Endothelial cell of umbilical vein (primary cell): ENCODE measurements at regions not wholly inside any gene's neighbourhood (a gene's known extent, or its start where the extent isn't known, plus 50 kb on each side); places are given as distances from the start of the nearest gene placed in this dataset.

Experiments used
- BruUV-seq: library from RNA; stranded (reverse); fragments of 400-500 nt; replicated peaks from 2 replicates; lab custom pipeline; 2021; lab: Mats Ljungman, UMichigan
- CTCF ChIA-PET: fragments of 300-600, 350-600 bp; sonication (Branson Sonifier 250); formaldehyde crosslinking; loops from one replicate; lab custom pipeline; 2021; ENCODE audit warnings: antibody characterized with exemption, inconsistent platforms; lab: Charles Lee
- POLR2A ChIA-PET: fragments of 300-600, 350-600 bp; sonication (Branson Sonifier 250); formaldehyde crosslinking; loops from one replicate; lab custom pipeline; 2021; ENCODE audit warnings: antibody characterized with exemption, inconsistent platforms; lab: Charles Lee
- DNase-seq: peaks from one replicate; pipeline ENCODE4 v3.0.0-alpha.2; 2011; ENCODE audit warnings: low read depth, low spot score
- FAIRE-seq: peaks from 2 replicates; lab custom pipeline; 2011; peaks lifted over from hg19 to GRCh38; lab: Jason Lieb, UNC
- H2AFZ ChIP-seq: 2 replicates; pipeline ENCODE4 v1.6.0; 2012; ENCODE audit warnings: low read depth, low read length, control low read depth, inconsistent platforms
- H3K27ac ChIP-seq: 2 replicates; pipeline ENCODE4 v1.5.1; 2011; ENCODE audit warnings: low read depth, mild to moderate bottlenecking, control low read depth, low read length, moderate library complexity; ENCODE audit not compliant: insufficient read depth
- H3K27me3 ChIP-seq, 2 experiments: 2 replicates each; pipeline versions ENCODE4 v1.6.0 to v1.6.1; 2011; ENCODE audit warnings: low read length in 2 of 2, mixed read lengths in 1 of 2; ENCODE audit not compliant: control insufficient read depth in 2 of 2, insufficient read depth in 2 of 2
- H3K36me3 ChIP-seq, 2 experiments: 2 replicates in 1 of 2; 3 replicates in 1 of 2; pipeline ENCODE4 v1.5.1; 2011; ENCODE audit warnings: low read length in 2 of 2, mild to moderate bottlenecking in 1 of 2, moderate library complexity in 1 of 2; ENCODE audit not compliant: control insufficient read depth in 2 of 2, insufficient read depth in 2 of 2; ENCODE audit errors: extremely low read depth in 1 of 2
- H3K4me1 ChIP-seq: 3 replicates; pipeline ENCODE4 v1.5.1; 2011; ENCODE audit warnings: mild to moderate bottlenecking, low read length; ENCODE audit not compliant: control insufficient read depth, insufficient read depth; ENCODE audit errors: extremely low read depth
- H3K4me2 ChIP-seq: 2 replicates; pipeline ENCODE4 v1.6.1; 2011; ENCODE audit warnings: low read length, control low read depth, mixed read lengths; ENCODE audit not compliant: insufficient read depth
- H3K4me3 ChIP-seq, 3 experiments: fragments of 200-600 bp in 1 of 3; sonication (generic), shearing (Covaris generic) in 1 of 3; replicated peaks in 1 of 3; 2 replicates each; pipeline ENCODE4 v1.5.1; 2011 to 2016; ENCODE audit warnings: control low read depth in 3 of 3, low read length in 3 of 3, mild to moderate bottlenecking in 2 of 3, inconsistent platforms in 1 of 3, low read depth in 1 of 3, moderate library complexity in 1 of 3; ENCODE audit not compliant: insufficient read depth in 1 of 3
- H3K79me2 ChIP-seq: 2 replicates; pipeline ENCODE4 v1.6.0; 2012; ENCODE audit warnings: low read length, inconsistent platforms; ENCODE audit not compliant: control insufficient read depth, insufficient read depth
- H3K9ac ChIP-seq: replicated peaks from 2 replicates; pipeline ENCODE3; 2011; ENCODE audit warnings: low read length, control low read depth; ENCODE audit not compliant: insufficient read depth; ENCODE audit errors: extremely low read depth
- H3K9me1 ChIP-seq: replicated peaks from 3 replicates; pipeline ENCODE4 v1.6.0; 2011; ENCODE audit warnings: mild to moderate bottlenecking, low read length; ENCODE audit not compliant: control insufficient read depth, insufficient read depth; ENCODE audit errors: extremely low read depth
- H3K9me3 ChIP-seq: replicated peaks from 2 replicates; pipeline ENCODE4 v1.5.1; 2012; ENCODE audit warnings: low read length, inconsistent platforms; ENCODE audit not compliant: control insufficient read depth, insufficient read depth
- H4K20me1 ChIP-seq: replicated peaks from 2 replicates; pipeline ENCODE3; 2011; ENCODE audit warnings: mild to moderate bottlenecking, low read length; ENCODE audit not compliant: control insufficient read depth, insufficient read depth; ENCODE audit errors: extremely low read depth
- EZH2 ChIP-seq: IDR thresholded peaks from 2 replicates; pipeline ENCODE4 v1.6.1; 2012; ENCODE audit warnings: borderline replicate concordance, low read depth, mild to moderate bottlenecking, moderate library complexity, low read length, inconsistent platforms; ENCODE audit not compliant: severe bottlenecking
- FOS ChIP-seq: IDR thresholded peaks from 2 replicates; pipeline ENCODE4 v1.6.1; 2011; ENCODE audit warnings: mild to moderate bottlenecking, low read length, moderate library complexity, borderline replicate concordance; ENCODE audit not compliant: insufficient read depth
- GATA2 ChIP-seq: IDR thresholded peaks from 2 replicates; pipeline ENCODE4 v1.7.0; 2011; ENCODE audit warnings: low read depth, mild to moderate bottlenecking, moderate library complexity, mixed read lengths, low read length; ENCODE audit not compliant: insufficient read length, insufficient read depth
- JUN ChIP-seq: IDR thresholded peaks from 2 replicates; pipeline ENCODE4 v1.6.1; 2011; ENCODE audit warnings: borderline replicate concordance, low read depth; ENCODE audit not compliant: insufficient read length, insufficient read depth
- MYC ChIP-seq: IDR thresholded peaks from one replicate; pipeline ENCODE4 v1.6.1; 2011; ENCODE audit warnings: mild to moderate bottlenecking, low read depth, low read length
- POLR2A ChIP-seq: IDR thresholded peaks from 2 replicates; pipeline ENCODE4 v1.6.1; 2012; ENCODE audit warnings: low read depth, mild to moderate bottlenecking, control low read depth, low read length
- POLR2AphosphoS5 ChIP-seq: IDR thresholded peaks from 2 replicates; pipeline ENCODE4 v1.6.1; 2012; ENCODE audit warnings: low read depth, mild to moderate bottlenecking, control low read depth, low read length, moderate library complexity; ENCODE audit not compliant: insufficient read depth
- dilution Hi-C: fragments of 300-500 bp; cut with MboI; formaldehyde crosslinking; loops from one replicate; pipeline ENCODE4 v1.15.0; 2019; ENCODE audit warnings: low sequenced_read_pairs; ENCODE audit not compliant: extremely low pct_ligation_motif_present
- intact Hi-C: fragments of 100-400 bp; cut with micrococcal nuclease; formaldehyde crosslinking; loops from one replicate; pipeline ENCODE4 v1.10.0; 2022
- TF ChIP-seq, protein P1 (sequence below): IDR thresholded peaks from 2 replicates; pipeline ENCODE4 v1.6.1; 2011; ENCODE audit not compliant: insufficient read depth, insufficient read length
- TF ChIP-seq, protein P2 (sequence below), 2 donors: IDR thresholded peaks; 1 replicate in 1 of 2; 2 replicates in 1 of 2; pipeline ENCODE4 v1.5.1; 2011; ENCODE audit warnings: low read length in 2 of 2, mild to moderate bottlenecking in 2 of 2, moderate library complexity in 2 of 2, control low read depth in 1 of 2, inconsistent platforms in 1 of 2, low read depth in 1 of 2; ENCODE audit not compliant: insufficient read depth in 1 of 2; ENCODE audit errors: extremely low read depth in 1 of 2

DNA sequence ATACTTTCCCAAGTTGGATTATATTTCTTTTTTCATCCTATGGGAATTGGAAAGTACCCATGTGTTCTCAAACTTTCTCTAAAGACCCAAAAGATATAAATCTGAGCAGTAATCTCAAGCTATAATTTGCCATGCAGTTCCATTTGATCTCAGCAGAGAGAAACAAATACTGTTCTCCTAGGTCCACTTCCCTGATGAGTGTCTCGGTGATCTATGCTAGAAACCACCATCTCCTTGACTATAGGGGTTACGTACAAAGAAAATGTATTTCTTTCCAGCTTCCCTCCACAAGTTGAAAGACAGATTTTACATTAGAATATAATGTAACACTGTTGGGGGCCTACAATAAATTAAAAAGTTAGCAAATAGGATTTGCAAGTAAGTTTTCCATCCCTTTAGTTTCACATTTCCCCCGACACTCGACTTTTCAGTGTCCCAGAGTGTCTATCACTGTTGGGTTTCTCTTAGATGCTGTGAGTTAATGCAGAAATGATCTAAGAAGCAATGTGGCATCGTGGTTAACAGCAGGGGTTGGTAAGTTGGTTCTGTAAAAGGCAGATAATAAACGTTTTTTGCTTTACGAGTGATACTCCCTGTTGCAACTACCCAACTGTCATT lies 465.1 kb upstream of the CFAP20DC start:
- Histone ChIP-seq H3K27me3 (no peaks in the 10 kb centered on the region), H3K27ac (no peak overlapping the region), H3K9me1 (no peaks in the 10 kb centered on the region), H3K4me1 (no peaks in the 10 kb centered on the region), H3K79me2 (no peaks in the 10 kb centered on the region), H3K9ac (no peak overlapping the region), H3K36me3 (no peaks in the 10 kb centered on the region), H3K4me2 (no peak overlapping the region), H2AFZ (no peak overlapping the region), H4K20me1 (no peaks in the 10 kb centered on the region), H3K9me3 (no peaks in the 10 kb centered on the region), H3K4me3 (no peak overlapping the region)
- CTCF ChIA-PET = no interaction called here
- intact Hi-C loops = no loop called here
- TF ChIP-seq JUN (no peak), EZH2 (no peak), MYC (no peak), GATA2 (no peak), POLR2AphosphoS5 (no peak), FOS (no peak), POLR2A (no peak)
- TF ChIP-seq, protein P1, sequence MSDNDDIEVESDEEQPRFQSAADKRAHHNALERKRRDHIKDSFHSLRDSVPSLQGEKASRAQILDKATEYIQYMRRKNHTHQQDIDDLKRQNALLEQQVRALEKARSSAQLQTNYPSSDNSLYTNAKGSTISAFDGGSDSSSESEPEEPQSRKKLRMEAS = no peak
- TF ChIP-seq, protein P2, sequence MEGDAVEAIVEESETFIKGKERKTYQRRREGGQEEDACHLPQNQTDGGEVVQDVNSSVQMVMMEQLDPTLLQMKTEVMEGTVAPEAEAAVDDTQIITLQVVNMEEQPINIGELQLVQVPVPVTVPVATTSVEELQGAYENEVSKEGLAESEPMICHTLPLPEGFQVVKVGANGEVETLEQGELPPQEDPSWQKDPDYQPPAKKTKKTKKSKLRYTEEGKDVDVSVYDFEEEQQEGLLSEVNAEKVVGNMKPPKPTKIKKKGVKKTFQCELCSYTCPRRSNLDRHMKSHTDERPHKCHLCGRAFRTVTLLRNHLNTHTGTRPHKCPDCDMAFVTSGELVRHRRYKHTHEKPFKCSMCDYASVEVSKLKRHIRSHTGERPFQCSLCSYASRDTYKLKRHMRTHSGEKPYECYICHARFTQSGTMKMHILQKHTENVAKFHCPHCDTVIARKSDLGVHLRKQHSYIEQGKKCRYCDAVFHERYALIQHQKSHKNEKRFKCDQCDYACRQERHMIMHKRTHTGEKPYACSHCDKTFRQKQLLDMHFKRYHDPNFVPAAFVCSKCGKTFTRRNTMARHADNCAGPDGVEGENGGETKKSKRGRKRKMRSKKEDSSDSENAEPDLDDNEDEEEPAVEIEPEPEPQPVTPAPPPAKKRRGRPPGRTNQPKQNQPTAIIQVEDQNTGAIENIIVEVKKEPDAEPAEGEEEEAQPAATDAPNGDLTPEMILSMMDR (IDR thresholded peaks at IDR 0.05; ENCODE audit: extremely low read depth in 1 of 2, insufficient read depth in 1 of 2, low read depth in 1 of 2, low read length in 2 of 2) = no peak
- FAIRE-seq (no peak), DNase-seq (no peak)
- dilution Hi-C loops = no loop called here
- POLR2A ChIA-PET = no interaction called here
- no TSS peak for BruUV-seq
